AG10803 (cell line): ENCODE measurements at regions not wholly inside any gene's neighbourhood (a gene's known extent, or its start where the extent isn't known, plus 50 kb on each side); places are given as distances from the start of the nearest gene placed in this dataset.

Experiments used
- DNase-seq: peaks from one replicate; pipeline ENCODE4 v3.0.0; 2010; ENCODE audit warnings: low read depth
- H3K4me3 ChIP-seq: 2 replicates; pipeline ENCODE4 v1.5.1; 2011; ENCODE audit warnings: mild to moderate bottlenecking, low read length, control low read depth
- TF ChIP-seq, protein P1 (sequence below): conservative IDR thresholded peaks from 2 replicates; pipeline ENCODE4 v1.5.1; 2011; ENCODE audit warnings: mild to moderate bottlenecking, low read length, control low read depth, inconsistent platforms

DNA sequence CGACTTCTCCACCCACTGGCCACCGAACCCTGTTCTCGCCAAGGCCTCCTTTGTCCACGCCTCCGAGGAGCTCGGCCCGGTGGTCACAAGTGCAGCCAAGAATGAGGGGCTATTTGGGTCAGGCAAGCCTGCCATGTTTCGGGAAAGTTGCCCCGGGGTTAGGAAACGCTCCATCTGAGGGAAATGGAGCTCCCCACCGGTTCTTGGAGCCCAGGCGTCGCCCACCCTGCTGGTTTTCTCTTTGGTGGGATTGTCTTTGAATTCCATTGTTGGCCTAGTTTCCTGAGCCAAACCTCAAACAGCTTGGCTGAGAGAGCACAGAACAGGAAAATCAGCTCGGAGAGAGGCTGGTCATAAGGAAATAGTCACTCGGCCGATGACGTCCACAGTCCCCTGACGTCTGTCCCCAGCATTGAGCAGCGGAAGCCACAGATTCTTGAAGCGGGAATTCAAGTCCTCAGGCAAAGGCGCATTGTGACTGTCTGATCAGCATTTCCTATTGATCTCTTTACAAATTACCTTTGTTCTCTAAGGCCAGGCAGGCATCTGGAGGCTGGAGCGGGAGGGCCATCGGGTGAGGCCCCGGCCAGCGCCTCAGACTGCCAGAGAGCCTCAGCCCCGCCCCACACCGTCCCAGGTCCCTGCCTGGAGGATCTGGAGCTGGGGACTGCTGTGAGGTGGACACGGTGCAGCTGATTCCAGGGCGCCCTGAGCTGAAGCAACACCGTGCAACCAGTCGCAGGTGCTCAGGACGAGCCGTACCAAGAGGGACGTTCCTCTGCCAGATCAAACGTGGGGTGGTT is 138.6 kb downstream of the DLL1 start:
- TF ChIP-seq, protein P1, sequence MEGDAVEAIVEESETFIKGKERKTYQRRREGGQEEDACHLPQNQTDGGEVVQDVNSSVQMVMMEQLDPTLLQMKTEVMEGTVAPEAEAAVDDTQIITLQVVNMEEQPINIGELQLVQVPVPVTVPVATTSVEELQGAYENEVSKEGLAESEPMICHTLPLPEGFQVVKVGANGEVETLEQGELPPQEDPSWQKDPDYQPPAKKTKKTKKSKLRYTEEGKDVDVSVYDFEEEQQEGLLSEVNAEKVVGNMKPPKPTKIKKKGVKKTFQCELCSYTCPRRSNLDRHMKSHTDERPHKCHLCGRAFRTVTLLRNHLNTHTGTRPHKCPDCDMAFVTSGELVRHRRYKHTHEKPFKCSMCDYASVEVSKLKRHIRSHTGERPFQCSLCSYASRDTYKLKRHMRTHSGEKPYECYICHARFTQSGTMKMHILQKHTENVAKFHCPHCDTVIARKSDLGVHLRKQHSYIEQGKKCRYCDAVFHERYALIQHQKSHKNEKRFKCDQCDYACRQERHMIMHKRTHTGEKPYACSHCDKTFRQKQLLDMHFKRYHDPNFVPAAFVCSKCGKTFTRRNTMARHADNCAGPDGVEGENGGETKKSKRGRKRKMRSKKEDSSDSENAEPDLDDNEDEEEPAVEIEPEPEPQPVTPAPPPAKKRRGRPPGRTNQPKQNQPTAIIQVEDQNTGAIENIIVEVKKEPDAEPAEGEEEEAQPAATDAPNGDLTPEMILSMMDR, result no peak
- H3K4me3 ChIP-seq, result no peak overlapping the region
- DNase-seq, result no peak

- no peak for DNase-seq
- TF ChIP-seq, protein P1, result no peak
- no peak overlapping the region for H3K4me3 ChIP-seq
Measured at GRCh38 chr6:170151804-170152123, 139.1 kb downstream of the DLL1 start.

DNA sequence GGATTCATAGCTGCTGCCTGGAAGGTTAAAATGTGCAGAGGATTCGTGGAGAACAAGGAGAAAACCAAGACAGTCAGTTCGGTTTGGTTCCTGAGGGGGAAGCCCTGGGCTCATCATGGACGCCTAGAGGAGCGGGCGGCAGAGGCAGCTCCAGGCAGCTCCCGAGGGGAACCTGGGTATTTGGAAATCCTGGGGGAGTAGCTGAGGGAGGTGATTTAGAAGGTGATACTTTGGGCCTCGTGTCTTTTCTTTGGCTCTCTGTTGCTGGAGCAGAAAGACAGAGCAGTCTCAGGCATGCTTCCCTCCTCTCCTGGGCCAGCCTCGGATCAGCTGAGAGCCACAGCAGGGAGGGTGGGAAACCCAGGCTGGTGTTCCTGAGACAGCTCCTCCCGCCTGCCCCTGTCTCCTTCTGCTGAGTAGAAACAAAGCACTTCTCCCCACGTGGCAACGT is 139.5 kb downstream of the DLL1 start:
- TF ChIP-seq, protein P1, result no peak
- no peak overlapping the region for H3K4me3 ChIP-seq
- no peak for DNase-seq

DNA sequence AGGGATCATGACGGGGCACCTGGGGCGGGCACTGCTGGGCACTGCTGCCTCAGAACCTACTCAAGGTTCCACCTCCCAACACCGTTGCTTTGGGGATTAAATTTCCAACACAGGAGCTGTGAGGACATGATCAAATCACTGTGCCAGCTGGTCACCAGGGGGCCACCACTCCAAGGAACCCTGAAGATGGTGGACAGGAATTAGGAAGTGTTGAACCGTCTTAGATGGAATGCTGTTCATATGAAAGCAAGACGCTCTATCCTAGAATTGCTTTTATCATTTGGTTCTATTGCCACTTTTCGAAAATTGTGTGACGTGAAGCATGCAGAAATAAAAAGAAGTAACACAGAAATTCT is 140.3 kb downstream of the DLL1 start:
- TF ChIP-seq, protein P1, result no peak
- DNase-seq, result no peak
- H3K4me3 ChIP-seq, result no peak overlapping the region

DNA sequence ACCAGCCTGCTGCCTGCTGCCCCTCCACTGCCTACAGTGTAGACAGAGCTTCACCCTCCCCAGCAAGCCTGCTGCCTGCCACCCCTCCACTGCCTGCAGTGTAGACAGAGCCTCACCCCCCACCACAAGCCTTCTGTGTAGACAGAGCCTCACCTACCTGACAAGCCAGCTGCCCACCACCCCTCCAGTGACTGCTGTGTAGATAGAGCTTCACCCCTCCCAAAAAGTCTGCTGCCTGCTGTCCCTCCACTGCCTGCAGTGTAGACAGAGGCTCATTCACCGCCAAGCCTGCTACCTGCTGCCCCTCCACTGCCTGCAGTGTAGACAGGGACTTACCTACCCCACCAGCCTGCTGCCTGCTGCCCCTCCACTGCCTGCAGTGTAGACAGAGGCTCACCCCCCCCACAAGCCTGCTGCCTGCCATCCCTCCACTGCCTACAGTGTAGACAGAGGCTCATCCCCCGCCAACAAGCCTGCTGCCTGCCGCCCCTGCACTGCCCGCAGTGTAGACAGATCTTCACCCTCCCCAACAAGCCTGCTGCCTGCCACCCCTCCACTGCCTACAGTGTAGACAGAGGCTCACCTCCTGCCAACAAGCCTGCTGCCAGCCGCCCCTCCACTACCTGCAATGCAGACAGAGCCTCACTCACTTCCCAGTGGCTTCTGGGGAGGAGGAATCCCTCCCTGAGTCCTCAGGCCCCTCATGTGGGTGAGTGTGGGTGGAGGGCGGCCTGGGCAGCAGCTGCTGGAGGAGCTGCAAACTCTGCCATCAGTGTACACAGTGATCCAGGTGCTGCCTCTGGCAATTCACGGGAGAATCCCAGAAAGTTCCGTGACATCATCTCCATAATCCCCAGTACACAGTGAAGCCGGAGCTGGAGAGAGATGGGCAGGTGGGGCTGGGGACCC is 140.9 kb downstream of the DLL1 start:
- H3K4me3 ChIP-seq, result no peak overlapping the region
- TF ChIP-seq, protein P1, result no peak
- no peak for DNase-seq

- TF ChIP-seq, protein P1, result no peak
- H3K4me3 ChIP-seq, result no peak overlapping the region
- DNase-seq, result no peak
Measured at GRCh38 chr6:170148709-170149470, 142.0 kb downstream of the DLL1 start.
